K562 (cell line): ENCODE measurements at regions not wholly inside any gene's neighbourhood (a gene's known extent, or its start where the extent isn't known, plus 50 kb on each side); places are given as distances from the start of the nearest gene placed in this dataset.
A peak's percentile ranks its signal among the peaks of the same experiment; 100 is the strongest.

Source experiments
- BMI1 ChIP-seq: fragments of 150-350 bp; IDR thresholded peaks from 2 replicates; pipeline ENCODE4 v1.6.1; 2014; ENCODE audit warnings: low read length
- CBFA2T2 ChIP-seq: fragments of 450-650 bp; conservative IDR thresholded peaks from 2 replicates; pipeline ENCODE4 v1.6.1; 2017; ENCODE audit warnings: mild to moderate bottlenecking
- DMBX1 ChIP-seq: fragments of 250-450 bp; sonication (Bioruptor Pico); IDR thresholded peaks from 2 replicates; pipeline ENCODE4 v1.8.0; 2022; ENCODE audit warnings: inconsistent platforms, mild to moderate bottlenecking, moderate library complexity, borderline replicate concordance
- DNMT1 ChIP-seq: fragments of 450-650 bp; IDR thresholded peaks from 2 replicates; pipeline ENCODE4 v1.6.1; 2016; ENCODE audit warnings: antibody characterized with exemption, mild to moderate bottlenecking
- FOXA1 ChIP-seq: fragments of 450-650 bp; IDR thresholded peaks from 2 replicates; pipeline ENCODE4 v1.6.1; 2016; ENCODE audit warnings: mild to moderate bottlenecking, borderline replicate concordance
- IFI16 ChIP-seq: fragments of 250-450 bp; sonication (Bioruptor Pico); IDR thresholded peaks from 2 replicates; pipeline ENCODE4 v2.1.2; 2022; ENCODE audit warnings: mild to moderate bottlenecking, inconsistent platforms
- ILK ChIP-seq: fragments of 450-650 bp; IDR thresholded peaks from 2 replicates; pipeline ENCODE4 v1.6.1; 2016; ENCODE audit warnings: missing genetic modification characterization, low read depth, mild to moderate bottlenecking, missing compliant biosample characterization, moderate library complexity, borderline replicate concordance
- NFATC3 ChIP-seq: fragments of 450-650 bp; IDR thresholded peaks from 2 replicates; pipeline ENCODE4 v1.6.1; 2017; ENCODE audit warnings: mild to moderate bottlenecking
- NR2F6 ChIP-seq: fragments of 450-650 bp; formaldehyde crosslinking; IDR thresholded peaks from 2 replicates; pipeline ENCODE4 v1.4.0; 2020; ENCODE audit warnings: mild to moderate bottlenecking
- SIX5 ChIP-seq, 2 experiments: IDR thresholded peaks; 2 replicates each; pipeline ENCODE4 v1.6.1; 2011; ENCODE audit warnings: low read length in 2 of 2, borderline replicate concordance in 1 of 2, low read depth in 1 of 2, mild to moderate bottlenecking in 1 of 2, moderate library complexity in 1 of 2; ENCODE audit not compliant: insufficient read depth in 1 of 2
- SMAD2 ChIP-seq: fragments of 150-350 bp; IDR thresholded peaks from 2 replicates; pipeline ENCODE4 v1.6.1; 2014; ENCODE audit warnings: low read depth, mild to moderate bottlenecking, low read length
- SMC3 ChIP-seq: conservative IDR thresholded peaks from 2 replicates; pipeline ENCODE4 v1.6.1; 2011; ENCODE audit warnings: low read depth, low read length, improper control_type of control experiment; ENCODE audit not compliant: insufficient read depth
- SRSF1 ChIP-seq: fragments of 200-400 bp; formaldehyde crosslinking; IDR thresholded peaks from 2 replicates; pipeline ENCODE4 v1.6.1; 2017; ENCODE audit warnings: mild to moderate bottlenecking, low read depth, low read length, moderate library complexity
- XRCC3 ChIP-seq: fragments of 450-650 bp; IDR thresholded peaks from 2 replicates; pipeline ENCODE4 v1.6.1; 2017; ENCODE audit warnings: mild to moderate bottlenecking, moderate library complexity
- ZBTB2 ChIP-seq: fragments of 450-650 bp; IDR thresholded peaks from 2 replicates; pipeline ENCODE4 v1.6.1; 2016; ENCODE audit warnings: antibody characterized with exemption
- ZNF121 ChIP-seq: sonication (generic); formaldehyde crosslinking; conservative IDR thresholded peaks from 2 replicates; pipeline ENCODE4 v1.8.0; 2022; ENCODE audit warnings: missing genetic modification reagents
- ZNF224 ChIP-seq: sonication (generic); formaldehyde crosslinking; IDR thresholded peaks from 2 replicates; pipeline ENCODE4 v1.8.0; 2022; ENCODE audit warnings: mild to moderate bottlenecking, missing genetic modification reagents
- ZNF79 ChIP-seq: fragments of 250-450 bp; sonication (Bioruptor Pico); IDR thresholded peaks from 2 replicates; pipeline ENCODE4 v1.4.0; 2020; ENCODE audit warnings: low read depth, mild to moderate bottlenecking, moderate library complexity
- TF ChIP-seq, protein P1 (sequence below): fragments of 450-650 bp; IDR thresholded peaks from 2 replicates; pipeline ENCODE4 v1.6.1; 2016; ENCODE audit warnings: low read depth

- TF ChIP-seq ZBTB2 (peak; percentile 72; the same call in 1 of the 2 replicates), BMI1 (no peak), DMBX1 (CRISPR knock-in tag) (peak; percentile 90; the same call in 1 of the 2 replicates), XRCC3 (no peak), FOXA1 (0 out of 2 replicates have a peak, but pooled peaks have one; percentile 30), CBFA2T2 (peak; percentile 98), ZNF121 (CRISPR knock-in tag) (no peak), ZNF79 (no peak), NFATC3 (0 out of 2 replicates have a peak, but pooled peaks have one; percentile 72), SMAD2 (no peak), NR2F6 (CRISPR knock-in tag) (no peak), IFI16 (CRISPR knock-in tag) (no peak), DNMT1 (no peak), ZNF224 (no peak), SMC3 (no peak), SRSF1 (no peak), ILK (tag) (no peak), SIX5 (IDR thresholded peaks at IDR 0.05; ENCODE audit: borderline replicate concordance in 1 of 2, insufficient read depth in 1 of 2, low read depth in 1 of 2, low read length in 2 of 2) (no peak)
- TF ChIP-seq, protein P1, sequence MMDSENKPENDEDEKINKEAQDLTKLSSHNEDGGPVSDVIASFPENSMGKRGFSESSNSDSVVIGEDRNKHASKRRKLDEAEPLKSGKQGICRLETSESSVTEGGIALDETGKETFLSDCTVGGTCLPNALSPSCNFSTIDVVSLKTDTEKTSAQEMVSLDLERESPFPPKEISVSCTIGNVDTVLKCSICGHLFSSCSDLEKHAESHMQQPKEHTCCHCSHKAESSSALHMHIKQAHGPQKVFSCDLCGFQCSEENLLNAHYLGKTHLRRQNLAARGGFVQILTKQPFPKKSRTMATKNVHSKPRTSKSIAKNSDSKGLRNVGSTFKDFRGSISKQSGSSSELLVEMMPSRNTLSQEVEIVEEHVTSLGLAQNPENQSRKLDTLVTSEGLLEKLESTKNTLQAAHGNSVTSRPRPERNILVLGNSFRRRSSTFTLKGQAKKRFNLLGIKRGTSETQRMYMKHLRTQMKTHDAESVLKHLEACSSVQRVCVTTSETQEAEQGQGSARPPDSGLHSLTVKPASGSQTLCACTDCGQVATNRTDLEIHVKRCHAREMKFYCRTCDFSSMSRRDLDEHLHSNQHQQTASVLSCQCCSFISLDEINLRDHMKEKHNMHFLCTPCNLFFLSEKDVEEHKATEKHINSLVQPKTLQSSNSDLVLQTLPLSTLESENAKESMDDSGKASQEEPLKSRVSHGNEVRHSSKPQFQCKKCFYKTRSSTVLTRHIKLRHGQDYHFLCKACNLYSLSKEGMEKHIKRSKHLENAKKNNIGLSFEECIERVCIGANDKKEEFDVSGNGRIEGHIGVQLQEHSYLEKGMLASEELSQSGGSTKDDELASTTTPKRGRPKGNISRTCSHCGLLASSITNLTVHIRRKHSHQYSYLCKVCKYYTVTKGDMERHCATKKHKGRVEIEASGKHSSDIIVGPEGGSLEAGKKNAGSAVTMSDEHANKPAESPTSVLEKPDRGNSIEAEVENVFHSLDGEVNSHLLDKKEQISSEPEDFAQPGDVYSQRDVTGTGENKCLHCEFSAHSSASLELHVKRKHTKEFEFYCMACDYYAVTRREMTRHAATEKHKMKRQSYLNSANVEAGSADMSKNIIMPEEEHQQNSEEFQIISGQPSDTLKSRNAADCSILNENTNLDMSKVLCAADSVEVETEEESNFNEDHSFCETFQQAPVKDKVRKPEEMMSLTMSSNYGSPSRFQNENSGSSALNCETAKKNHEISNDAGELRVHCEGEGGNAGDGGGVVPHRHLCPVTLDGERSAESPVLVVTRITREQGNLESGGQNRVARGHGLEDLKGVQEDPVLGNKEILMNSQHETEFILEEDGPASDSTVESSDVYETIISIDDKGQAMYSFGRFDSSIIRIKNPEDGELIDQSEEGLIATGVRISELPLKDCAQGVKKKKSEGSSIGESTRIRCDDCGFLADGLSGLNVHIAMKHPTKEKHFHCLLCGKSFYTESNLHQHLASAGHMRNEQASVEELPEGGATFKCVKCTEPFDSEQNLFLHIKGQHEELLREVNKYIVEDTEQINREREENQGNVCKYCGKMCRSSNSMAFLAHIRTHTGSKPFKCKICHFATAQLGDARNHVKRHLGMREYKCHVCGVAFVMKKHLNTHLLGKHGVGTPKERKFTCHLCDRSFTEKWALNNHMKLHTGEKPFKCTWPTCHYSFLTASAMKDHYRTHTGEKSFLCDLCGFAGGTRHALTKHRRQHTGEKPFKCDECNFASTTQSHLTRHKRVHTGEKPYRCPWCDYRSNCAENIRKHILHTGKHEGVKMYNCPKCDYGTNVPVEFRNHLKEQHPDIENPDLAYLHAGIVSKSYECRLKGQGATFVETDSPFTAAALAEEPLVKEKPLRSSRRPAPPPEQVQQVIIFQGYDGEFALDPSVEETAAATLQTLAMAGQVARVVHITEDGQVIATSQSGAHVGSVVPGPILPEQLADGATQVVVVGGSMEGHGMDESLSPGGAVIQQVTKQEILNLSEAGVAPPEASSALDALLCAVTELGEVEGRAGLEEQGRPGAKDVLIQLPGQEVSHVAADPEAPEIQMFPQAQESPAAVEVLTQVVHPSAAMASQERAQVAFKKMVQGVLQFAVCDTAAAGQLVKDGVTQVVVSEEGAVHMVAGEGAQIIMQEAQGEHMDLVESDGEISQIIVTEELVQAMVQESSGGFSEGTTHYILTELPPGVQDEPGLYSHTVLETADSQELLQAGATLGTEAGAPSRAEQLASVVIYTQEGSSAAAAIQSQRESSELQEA: no peak
These were observed 434.0 kb upstream of the RUNX1 start (continued) for GRCh38 chr21:35482933-35483662.
